ENCODE measurements at regions not wholly inside any gene's neighbourhood (a gene's known extent, or its start where the extent isn't known, plus 50 kb on each side); places are given as distances from the start of the nearest gene placed in this dataset.

DNA sequence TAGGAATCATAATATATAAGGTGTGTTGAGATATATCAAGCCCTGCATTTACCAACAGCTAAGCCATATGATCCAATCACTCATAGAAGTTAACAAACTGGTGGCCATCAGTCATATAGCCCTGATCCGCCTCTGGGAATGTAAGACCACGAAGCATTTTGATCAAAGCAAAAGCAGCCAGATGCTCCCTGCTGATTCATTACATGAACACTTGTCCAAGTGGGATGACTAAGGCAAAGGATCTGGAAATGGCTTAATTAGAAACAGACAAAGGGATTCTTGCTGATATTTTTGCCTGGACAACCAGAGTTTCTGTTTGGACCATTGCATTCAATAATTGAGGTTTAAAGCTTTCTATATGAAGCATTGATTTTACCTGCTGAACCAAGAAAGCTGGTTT is 535.5 kb downstream of the GPAM start:
- TF ChIP-seq, protein P1, sequence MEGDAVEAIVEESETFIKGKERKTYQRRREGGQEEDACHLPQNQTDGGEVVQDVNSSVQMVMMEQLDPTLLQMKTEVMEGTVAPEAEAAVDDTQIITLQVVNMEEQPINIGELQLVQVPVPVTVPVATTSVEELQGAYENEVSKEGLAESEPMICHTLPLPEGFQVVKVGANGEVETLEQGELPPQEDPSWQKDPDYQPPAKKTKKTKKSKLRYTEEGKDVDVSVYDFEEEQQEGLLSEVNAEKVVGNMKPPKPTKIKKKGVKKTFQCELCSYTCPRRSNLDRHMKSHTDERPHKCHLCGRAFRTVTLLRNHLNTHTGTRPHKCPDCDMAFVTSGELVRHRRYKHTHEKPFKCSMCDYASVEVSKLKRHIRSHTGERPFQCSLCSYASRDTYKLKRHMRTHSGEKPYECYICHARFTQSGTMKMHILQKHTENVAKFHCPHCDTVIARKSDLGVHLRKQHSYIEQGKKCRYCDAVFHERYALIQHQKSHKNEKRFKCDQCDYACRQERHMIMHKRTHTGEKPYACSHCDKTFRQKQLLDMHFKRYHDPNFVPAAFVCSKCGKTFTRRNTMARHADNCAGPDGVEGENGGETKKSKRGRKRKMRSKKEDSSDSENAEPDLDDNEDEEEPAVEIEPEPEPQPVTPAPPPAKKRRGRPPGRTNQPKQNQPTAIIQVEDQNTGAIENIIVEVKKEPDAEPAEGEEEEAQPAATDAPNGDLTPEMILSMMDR (conservative IDR thresholded peaks at IDR 0.05), result no peak
- no peak for TF ChIP-seq EZH2 (IDR thresholded peaks at IDR 0.05; ENCODE audit: low read depth)
